ENCODE measurements at regions not wholly inside any gene's neighbourhood (a gene's known extent, or its start where the extent isn't known, plus 50 kb on each side); places are given as distances from the start of the nearest gene placed in this dataset.

DNA sequence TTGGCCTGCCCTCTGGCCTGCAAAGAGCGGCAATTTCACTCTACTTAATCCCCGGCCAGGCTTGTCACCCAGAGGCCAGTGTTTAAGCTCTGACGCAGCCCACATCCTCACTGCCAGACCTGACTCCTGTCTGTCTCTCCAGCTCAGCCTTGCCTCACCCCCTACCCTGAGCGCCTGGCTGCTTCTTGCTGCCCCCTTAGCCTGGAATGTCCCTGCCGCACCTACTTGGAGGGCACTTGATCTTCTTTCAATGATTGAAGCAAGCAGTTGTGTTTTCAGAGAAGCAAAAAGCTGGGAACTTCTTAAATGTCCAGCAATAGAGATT, 87.4 kb upstream of the ZBTB40 start:
- TF ChIP-seq EP300 (IDR thresholded peaks at IDR 0.05; ENCODE audit: borderline replicate concordance) (no peak), NFIC (IDR thresholded peaks at IDR 0.05) (no peak), REST (IDR thresholded peaks at IDR 0.05; ENCODE audit: low read depth) (no peak), RAD21 (IDR thresholded peaks at IDR 0.05; ENCODE audit: low read depth) (no peak), EGR1 (IDR thresholded peaks at IDR 0.05) (no peak), TCF12 (IDR thresholded peaks at IDR 0.05; ENCODE audit: low read depth) (no peak), CEBPB (IDR thresholded peaks at IDR 0.05) (no peak), FOXM1 (IDR thresholded peaks at IDR 0.05; ENCODE audit: borderline replicate concordance, low read depth) (no peak), ZBTB7A (IDR thresholded peaks at IDR 0.05; ENCODE audit: low read depth) (no peak), YY1 (IDR thresholded peaks at IDR 0.05; ENCODE audit: low read depth) (no peak), TEAD4 (IDR thresholded peaks at IDR 0.05) (no peak), CREB1 (IDR thresholded peaks at IDR 0.05; ENCODE audit: low read depth) (no peak), TAF1 (IDR thresholded peaks at IDR 0.05; ENCODE audit: low read depth) (no peak)
- TF ChIP-seq, protein P1, sequence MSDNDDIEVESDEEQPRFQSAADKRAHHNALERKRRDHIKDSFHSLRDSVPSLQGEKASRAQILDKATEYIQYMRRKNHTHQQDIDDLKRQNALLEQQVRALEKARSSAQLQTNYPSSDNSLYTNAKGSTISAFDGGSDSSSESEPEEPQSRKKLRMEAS (IDR thresholded peaks at IDR 0.05) = no peak
- TF ChIP-seq, protein P2, sequence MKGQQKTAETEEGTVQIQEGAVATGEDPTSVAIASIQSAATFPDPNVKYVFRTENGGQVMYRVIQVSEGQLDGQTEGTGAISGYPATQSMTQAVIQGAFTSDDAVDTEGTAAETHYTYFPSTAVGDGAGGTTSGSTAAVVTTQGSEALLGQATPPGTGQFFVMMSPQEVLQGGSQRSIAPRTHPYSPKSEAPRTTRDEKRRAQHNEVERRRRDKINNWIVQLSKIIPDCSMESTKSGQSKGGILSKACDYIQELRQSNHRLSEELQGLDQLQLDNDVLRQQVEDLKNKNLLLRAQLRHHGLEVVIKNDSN (IDR thresholded peaks at IDR 0.05) = no peak

DNA sequence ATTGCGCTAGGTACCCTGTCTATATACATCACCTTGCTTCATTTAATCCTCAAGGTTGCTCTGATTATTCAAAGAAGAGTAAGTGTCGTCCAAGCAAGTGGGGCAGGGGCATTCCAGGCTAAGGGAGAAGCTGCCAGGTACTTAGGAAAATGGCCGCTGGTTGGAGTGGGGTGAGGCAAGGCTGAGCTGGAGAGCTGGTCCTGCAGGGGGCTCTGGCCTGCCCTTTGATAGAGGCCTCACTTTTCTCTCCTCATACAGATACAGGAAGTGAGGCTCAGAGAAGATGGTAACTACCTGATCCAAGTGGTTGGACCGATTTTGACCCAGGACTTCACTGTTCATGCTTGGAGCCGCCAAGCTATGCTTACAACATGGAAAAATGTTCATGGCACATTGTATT, 86.9 kb upstream of the ZBTB40 start:
- TF ChIP-seq YY1 (IDR thresholded peaks at IDR 0.05; ENCODE audit: low read depth) = no peak
- no peak for TF ChIP-seq TEAD4 (IDR thresholded peaks at IDR 0.05)
- TF ChIP-seq REST (IDR thresholded peaks at IDR 0.05; ENCODE audit: low read depth) = no peak
- TF ChIP-seq, protein P1 (IDR thresholded peaks at IDR 0.05) = no peak
- no peak for TF ChIP-seq CEBPB (IDR thresholded peaks at IDR 0.05)
- no peak for TF ChIP-seq EP300 (IDR thresholded peaks at IDR 0.05; ENCODE audit: borderline replicate concordance)
- no peak for TF ChIP-seq EGR1 (IDR thresholded peaks at IDR 0.05)
- no peak for TF ChIP-seq TAF1 (IDR thresholded peaks at IDR 0.05; ENCODE audit: low read depth)

DNA sequence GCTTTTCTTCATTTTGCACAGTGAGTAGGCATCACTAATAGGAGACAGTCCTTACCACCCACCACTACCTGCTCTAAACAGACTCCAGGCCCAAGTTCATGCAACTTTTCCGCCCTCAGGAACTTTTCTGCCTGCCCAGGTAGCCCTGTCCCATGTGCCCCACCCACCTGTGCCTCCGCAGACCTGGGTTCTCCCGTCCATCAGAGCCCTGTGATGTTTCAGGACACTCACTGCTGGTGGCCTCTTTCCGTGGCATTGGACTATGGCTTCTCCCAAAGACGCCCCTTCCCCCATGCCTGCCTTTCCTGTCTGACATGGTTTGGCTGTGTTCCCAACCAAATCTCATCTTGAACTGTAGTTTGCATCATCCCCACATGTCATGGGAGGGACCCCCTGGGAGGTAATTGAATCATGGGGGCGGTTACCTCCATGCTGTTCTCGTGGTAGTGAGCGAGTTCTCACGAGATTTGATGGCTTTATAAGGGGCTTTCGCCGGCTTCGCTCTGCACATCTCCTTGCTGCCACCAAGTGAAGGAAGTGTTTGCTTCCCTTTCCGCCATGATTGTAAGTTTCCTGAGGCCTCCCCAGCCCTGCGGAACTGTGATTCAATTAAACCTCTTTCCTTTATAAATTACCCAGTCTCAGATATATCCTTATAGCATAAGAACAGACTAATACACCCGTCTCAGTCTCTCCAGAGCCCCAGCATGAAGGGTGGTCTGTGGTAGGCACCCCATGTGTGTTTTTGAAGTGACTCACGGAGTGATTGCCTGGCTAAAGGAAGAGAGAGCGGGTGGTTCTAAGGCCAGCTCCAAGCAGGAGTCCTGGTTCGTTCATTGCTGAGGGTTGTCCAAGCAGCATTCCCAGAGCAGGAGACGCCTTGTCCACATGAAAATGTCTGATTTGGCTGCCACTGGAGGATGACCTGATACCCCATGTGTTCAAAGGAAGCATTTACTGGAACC, 86.0 kb upstream of the ZBTB40 start:
- no peak for TF ChIP-seq TAF1 (IDR thresholded peaks at IDR 0.05; ENCODE audit: low read depth)
- no peak for TF ChIP-seq EGR1 (IDR thresholded peaks at IDR 0.05)
- no peak for TF ChIP-seq TCF12 (IDR thresholded peaks at IDR 0.05; ENCODE audit: low read depth)
- TF ChIP-seq RAD21 (IDR thresholded peaks at IDR 0.05; ENCODE audit: low read depth) = no peak
- TF ChIP-seq, protein P1 (IDR thresholded peaks at IDR 0.05) = no peak
- no peak for TF ChIP-seq ZBTB7A (IDR thresholded peaks at IDR 0.05; ENCODE audit: low read depth)
- TF ChIP-seq YY1 (IDR thresholded peaks at IDR 0.05; ENCODE audit: low read depth) = no peak
- TF ChIP-seq NFIC (IDR thresholded peaks at IDR 0.05) = no peak
- TF ChIP-seq, protein P2 (IDR thresholded peaks at IDR 0.05) = no peak
- TF ChIP-seq REST (IDR thresholded peaks at IDR 0.05; ENCODE audit: low read depth) = no peak
- TF ChIP-seq EP300 (IDR thresholded peaks at IDR 0.05; ENCODE audit: borderline replicate concordance) = no peak

GRCh38 chr1:22366346-22366745, 85.3 kb upstream of the ZBTB40 start:
- TF ChIP-seq NFIC (IDR thresholded peaks at IDR 0.05) (no peak), YY1 (IDR thresholded peaks at IDR 0.05; ENCODE audit: low read depth) (no peak), REST (IDR thresholded peaks at IDR 0.05; ENCODE audit: low read depth) (no peak), EP300 (IDR thresholded peaks at IDR 0.05; ENCODE audit: borderline replicate concordance) (no peak), TEAD4 (IDR thresholded peaks at IDR 0.05) (no peak), FOXM1 (IDR thresholded peaks at IDR 0.05; ENCODE audit: borderline replicate concordance, low read depth) (no peak), TCF12 (IDR thresholded peaks at IDR 0.05; ENCODE audit: low read depth) (no peak), ZBTB7A (IDR thresholded peaks at IDR 0.05; ENCODE audit: low read depth) (no peak), CEBPB (IDR thresholded peaks at IDR 0.05) (no peak), EGR1 (IDR thresholded peaks at IDR 0.05) (no peak), RAD21 (IDR thresholded peaks at IDR 0.05; ENCODE audit: low read depth) (no peak), TAF1 (IDR thresholded peaks at IDR 0.05; ENCODE audit: low read depth) (no peak), CREB1 (IDR thresholded peaks at IDR 0.05; ENCODE audit: low read depth) (no peak)
- TF ChIP-seq, protein P2 (IDR thresholded peaks at IDR 0.05) = no peak
- TF ChIP-seq, protein P1 (IDR thresholded peaks at IDR 0.05) = no peak

Data from Ishikawa (cell line).